ENCODE measurements at regions not wholly inside any gene's neighbourhood (a gene's known extent, or its start where the extent isn't known, plus 50 kb on each side); places are given as distances from the start of the nearest gene placed in this dataset.

- TF ChIP-seq CTCF (IDR thresholded peaks at IDR 0.05): no peak
- TF ChIP-seq POLR2AphosphoS5 (IDR thresholded peaks at IDR 0.05): no peak
- TF ChIP-seq EP300 (IDR thresholded peaks at IDR 0.05): no peak
Measured at GRCh38 chr3:7934362-7934761, 567.3 kb upstream of the LMCD1 start.

All from stomach (tissue), 4 donors.